ACHN (cell line): ENCODE measurements at regions not wholly inside any gene's neighbourhood (a gene's known extent, or its start where the extent isn't known, plus 50 kb on each side); places are given as distances from the start of the nearest gene placed in this dataset.

Experiments used
- DNase-seq: peaks from one replicate; pipeline ENCODE4 v3.0.0-alpha.2; 2015
- in situ Hi-C: cut with HindIII; loops from 2 replicates; pipeline ENCODE4 v1.10.0; 2017; ENCODE audit warnings: low sequenced_read_pairs, low pct_ligation_motif_present, low pct_unique_long_range_greater_than_20kb

DNA sequence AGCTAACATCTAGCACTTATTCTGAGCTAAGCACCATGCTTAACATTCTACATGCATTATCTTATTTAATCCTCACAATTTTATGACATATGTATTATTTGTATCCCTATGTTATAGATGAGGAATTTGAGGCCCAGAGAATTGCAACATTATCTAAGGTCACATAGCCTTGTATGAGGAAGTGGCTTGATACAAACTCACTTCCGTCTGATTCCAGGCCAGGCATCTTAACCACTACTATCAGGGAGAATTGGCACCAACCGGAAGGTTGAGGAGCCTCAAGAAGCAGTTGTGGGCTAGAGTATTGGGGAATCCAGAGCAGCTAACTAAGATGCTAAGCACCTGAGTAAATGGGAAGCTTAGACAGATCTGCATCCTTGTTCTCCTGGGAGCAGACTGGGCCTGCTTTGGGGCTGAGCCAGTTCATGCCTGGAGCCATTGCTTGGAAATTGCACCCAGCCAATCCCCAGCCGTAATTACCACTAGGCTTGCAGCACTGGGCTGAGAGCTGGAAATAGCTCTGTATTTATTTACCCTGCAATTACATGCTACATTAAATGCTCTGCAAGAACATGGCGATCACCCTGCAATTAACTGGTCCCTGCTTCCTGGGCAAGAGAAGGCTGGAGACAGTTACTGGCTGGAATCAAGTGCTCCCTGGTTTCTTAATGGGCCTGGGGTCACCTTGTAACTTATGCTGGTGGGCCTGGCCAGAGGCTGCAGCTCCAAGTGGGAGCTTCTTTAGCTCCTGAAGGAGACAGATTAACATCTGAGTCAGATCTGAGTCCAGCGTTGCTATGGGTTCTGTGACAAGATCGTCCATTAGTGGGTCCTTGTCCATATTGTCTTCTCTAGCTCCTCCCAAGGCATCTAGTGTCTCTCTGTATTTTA is 273.1 kb upstream of the CCL2 start:
- in situ Hi-C loops, result no loop called here
- no peak for DNase-seq

DNA sequence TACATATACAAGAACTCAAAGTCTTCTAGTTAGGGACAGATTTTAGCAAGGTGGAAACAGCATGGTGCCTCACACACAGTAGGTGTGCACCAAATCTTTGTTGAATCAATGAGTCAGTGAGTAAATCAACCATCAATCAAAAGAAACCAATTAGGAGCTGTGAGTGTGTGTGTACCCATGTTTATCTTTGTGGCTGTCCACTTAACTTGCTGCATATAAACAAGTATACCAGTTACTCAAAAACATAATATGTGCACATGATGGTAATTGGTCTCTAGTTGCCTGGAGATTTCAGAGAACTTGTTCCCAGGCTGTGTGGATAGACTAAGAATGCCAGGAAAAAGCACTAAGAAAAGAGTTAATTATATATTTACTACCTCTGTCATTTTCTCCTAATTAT is 272.2 kb upstream of the CCL2 start:
- no peak for DNase-seq
- in situ Hi-C loops, result no loop called here

DNA sequence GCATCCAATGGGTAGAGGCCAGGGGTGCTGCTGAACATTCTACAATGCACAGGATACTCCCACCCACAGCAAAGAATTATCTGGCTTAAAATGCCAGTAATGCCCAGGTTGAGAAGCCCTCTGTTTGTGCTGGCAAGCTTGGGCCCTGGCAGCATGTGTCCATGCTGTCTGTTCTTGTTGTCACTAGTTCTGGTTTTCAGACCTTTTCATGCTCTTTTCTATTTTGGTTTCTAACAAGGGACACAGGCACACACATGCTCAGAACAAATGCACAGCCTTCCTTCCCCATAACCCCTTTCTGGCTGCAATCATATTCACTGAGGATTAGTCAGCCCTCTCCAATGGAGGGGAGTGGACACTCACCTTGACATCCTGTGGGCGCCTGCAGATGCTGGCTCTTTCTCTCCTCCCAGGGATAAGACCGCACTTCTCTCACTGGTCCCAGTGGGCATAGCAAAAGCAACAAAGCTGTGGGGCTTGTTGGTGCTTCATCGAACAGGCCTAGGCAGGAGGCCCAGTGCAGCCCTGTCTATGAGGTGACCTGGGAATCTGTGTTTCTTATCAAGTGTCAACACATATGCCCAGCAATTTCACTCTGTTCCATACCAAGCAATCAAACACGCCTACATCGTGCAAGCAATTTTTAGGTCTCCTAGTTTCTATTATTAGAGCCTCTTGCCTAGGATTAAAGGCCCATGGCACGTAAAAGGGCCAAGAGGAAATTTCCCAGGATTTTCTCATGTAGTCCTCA is 271.1 kb upstream of the CCL2 start:
- in situ Hi-C loops, result no loop called here

DNA sequence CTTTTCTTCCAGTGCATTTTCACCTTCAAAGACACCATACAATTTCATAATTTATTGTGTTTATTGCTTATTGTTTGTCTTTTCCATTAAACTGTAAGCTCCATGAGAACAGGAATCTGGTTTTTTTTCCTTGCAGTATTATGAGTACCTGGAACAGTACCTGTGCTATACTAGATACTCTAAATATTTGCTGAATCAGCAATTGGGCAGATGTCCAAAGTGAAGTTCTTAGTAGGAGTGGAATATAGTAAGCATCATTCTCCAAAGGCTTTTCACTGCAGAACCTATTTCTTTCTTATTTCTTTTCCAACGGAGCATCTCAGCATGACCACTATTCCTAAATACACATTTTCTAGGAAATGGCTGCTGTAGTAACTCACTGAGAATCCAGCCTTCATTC is 269.0 kb upstream of the CCL2 start:
- in situ Hi-C loops, result no loop called here
- DNase-seq, result no peak

More for the DNA sequence above, 271.1 kb upstream of the CCL2 start:
- no peak for DNase-seq

DNA sequence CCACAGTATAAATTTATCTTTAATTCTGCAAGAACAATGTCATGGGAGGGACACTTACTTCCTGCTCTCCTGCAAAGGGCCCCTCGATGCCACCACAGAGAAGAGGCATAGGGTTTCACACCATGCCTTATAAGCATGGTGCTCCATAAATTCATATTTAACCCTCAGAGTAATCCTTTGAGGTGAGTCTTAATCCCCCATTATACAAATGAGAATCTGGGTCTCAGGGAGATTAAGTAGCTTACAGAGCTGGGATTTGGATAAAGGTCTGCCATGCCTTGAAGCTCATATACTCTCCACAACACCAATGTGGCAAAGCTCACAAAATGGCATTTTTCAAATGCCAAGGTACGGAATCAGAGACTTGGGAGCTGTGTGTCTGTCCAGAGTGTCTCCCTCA is 268.5 kb upstream of the CCL2 start:
- in situ Hi-C loops, result no loop called here
- no peak for DNase-seq

DNA sequence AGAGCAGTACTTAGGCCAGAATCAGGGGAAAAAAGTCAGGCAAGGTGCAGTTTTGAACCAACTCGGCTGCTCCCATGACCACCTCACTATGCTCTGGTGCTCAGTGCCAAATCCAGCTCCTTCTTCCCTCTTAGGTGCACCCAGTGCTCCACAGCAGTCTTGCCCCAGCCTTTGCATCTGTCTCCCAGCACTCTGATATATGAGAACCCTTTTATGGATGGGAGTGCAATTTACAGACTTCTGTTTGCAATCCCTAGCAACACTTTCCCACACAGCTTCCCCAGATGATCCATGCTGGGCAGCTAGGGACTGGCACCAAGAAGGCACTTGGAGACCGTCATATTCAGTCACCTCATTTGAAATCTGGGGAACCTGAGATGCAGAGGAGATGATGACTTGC is 267.9 kb upstream of the CCL2 start:
- in situ Hi-C loops, result no loop called here
- no peak for DNase-seq

DNA sequence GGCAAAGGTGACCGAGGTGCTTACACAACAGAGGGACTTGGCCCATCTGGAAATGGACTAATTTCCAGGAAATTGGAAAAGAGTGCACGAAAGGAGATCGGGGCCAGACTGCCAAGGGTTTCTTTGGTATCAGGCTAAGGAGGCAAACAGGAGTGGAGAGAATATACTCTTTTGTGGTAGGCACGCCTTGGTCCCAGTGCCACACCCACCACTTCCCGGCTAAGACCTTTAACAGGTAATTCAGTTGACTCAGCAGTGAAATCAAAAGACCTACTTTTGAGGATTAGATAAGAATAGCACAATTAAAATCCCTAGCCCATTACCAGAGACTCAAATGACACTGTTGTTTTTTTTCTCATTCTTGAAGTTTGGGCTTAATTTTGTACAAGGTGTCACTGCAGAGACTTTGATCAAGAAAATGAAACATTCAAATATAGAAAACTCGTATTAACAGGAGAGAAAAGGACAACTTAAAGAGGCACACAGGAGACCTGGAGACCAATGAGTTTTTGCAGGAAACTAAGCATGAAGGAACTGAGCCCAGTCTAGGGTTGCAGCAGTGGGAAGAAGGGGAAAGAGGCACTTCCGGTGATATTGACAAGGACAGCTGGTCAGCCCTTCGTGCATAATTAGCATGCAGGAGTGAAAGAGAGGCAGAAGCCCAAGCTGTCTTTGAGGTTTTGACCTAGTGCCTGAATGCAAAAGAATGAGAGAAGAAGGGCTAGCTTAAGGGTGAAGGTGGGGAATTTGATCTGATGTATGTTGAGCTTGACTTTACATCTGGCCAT is 265.5 kb upstream of the CCL2 start:
- in situ Hi-C loops, result no loop called here

DNA sequence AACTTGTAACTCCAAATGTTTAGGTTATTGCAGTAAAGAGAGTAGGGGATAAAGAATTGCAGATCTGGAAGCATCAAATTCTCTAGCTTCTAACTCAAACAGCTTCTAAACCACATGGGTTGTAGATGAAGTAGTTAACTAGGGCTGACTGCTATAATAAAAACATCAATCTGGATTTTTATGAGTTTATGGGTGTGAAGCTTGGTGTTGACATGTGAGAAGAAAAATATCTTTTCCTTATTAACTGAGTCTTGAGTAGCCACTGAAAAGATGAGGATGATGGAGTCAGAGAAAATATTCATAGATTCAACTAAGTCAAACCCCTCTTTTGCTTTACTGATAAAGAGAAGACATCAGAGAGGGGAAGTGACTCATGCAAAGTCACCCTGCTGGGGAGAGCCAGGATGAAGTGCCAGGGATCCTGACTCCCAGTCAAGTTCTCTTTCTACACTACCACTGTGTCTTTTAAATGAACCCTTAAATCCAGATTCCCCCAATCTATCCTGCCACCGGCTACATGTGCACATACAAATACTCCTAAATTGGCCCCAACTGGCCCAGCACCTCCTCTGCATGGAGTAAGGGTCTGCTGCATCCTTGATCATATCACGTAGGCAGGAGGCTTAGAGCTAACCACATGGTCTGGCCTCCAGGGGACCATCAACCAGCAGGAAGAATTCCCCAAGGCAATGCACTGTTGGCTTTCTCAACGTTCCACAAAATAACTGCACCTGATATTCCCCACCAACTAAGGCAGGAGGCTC is 264.0 kb upstream of the CCL2 start:
- in situ Hi-C loops, result no loop called here
- no peak for DNase-seq

More for the DNA sequence above, 265.5 kb upstream of the CCL2 start:
- no peak for DNase-seq

DNA sequence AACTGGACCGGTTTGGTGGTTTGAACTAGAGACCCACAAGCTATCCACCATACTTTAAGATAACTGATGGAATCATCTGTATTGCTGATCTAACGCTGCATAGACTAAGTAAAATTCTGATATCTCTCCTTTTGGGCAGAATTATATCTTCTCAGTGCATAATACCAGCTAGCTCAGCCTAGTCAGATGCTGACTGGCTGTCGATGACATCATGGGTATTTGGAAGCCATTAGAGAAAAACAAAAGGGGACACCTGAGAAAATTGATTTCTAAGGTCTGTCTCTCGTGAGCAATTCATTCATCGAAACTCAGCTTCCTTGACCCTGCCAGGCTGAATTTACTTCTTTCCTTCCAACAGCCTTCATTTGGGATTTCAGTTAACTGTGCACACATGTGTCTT is 263.0 kb upstream of the CCL2 start:
- in situ Hi-C loops, result no loop called here
- DNase-seq, result no peak

DNA sequence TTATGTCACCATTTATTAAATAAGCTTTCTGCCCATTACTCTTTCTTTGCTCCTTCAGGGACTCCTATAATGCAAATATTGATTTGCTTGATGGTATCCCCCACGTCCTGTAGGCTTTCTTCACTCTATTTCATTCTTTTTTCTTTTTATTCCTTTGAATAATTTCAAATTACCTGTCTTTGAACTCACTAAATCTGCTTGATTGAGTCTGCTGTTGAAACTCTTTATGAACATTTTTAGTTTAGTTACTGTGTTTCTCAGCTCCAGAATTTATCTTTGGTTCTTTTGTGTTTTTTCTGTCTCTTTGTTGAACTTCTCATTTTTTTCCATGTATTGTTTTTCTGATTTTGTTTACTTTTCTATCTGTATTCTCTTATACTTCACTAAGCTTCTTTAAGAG is 254.4 kb upstream of the CCL2 start:
- no peak for DNase-seq
- in situ Hi-C loops, result no loop called here

DNA sequence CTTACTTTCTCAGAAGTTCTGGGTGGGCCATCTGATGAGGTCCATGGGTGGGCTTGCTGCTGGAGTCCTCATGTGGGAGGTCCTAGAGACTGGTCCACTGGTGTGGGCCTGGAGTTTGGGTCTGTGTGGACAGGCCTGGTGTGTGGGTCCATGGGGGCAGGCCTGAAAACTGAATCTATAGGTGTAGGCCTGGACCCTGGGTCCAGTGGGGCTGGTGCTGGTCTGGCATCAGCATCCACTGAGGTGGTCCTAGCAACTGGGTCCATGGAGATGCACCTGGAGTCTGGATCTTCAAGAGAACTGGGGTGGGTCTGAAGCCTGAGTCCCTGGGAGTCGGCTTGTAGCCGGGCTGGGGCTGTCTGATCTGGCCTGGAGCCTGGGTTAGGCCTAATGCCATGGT is 253.8 kb upstream of the CCL2 start:
- DNase-seq, result no peak
- in situ Hi-C loops, result no loop called here

DNA sequence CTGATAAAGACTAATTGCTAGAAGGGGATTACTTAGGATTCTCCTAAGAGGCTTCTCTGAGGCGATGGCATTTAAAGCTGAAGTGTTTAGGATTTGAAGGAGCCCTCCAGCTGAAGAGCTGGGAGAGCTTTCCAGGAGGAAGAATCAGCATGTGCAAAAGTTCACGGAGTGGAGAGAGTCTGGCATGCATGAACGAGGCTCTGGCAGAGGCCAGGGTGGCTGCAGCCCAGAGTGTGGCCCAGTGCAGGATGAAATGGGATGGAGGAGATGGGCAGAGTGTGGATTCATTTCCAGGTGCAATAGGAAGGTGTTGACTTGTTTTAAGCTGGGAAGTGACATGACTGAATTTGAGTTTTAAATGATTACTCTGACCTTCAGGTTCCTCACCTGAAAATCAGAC is 249.0 kb upstream of the CCL2 start:
- DNase-seq, result no peak
- in situ Hi-C loops, result no loop called here

DNA sequence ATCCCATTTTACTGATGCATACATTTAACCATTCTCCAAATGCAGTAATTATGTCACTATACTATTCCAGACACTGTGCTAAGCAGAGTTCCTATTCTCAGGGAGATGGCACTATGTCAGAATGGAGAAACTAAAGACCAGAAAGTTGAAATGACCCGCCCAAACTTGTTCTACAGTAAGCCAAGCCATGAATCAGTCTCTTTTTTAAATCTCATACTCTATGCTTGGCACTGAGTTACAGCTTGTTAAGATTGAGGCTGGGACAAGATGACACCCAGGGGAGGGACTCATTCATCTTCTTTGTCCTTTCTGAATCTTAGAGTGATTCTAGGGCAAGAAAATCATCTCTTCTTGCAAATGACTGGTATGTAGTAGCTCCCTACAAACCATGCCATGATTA is 247.0 kb upstream of the CCL2 start:
- in situ Hi-C loops, result no loop called here
- no peak for DNase-seq

DNA sequence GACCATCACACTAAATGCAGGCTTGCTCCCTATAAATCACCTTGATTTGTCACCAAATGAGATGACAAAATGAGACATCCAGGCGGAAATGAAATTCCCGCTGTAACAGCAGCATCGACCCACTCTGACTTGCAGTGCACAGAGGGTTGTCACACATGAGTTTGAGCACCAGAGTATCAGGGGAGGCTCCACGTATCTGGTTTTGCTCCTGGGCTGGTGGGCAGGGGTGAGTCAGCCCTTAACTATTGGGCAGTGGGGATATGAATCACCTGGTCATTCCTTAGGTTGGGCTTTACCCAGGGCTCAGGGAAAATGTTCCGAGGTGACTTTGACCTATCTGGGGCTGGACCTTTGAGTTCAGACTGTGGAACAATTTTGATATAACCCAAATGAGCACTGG is 245.2 kb upstream of the CCL2 start:
- in situ Hi-C loops, result no loop called here
- no peak for DNase-seq

DNA sequence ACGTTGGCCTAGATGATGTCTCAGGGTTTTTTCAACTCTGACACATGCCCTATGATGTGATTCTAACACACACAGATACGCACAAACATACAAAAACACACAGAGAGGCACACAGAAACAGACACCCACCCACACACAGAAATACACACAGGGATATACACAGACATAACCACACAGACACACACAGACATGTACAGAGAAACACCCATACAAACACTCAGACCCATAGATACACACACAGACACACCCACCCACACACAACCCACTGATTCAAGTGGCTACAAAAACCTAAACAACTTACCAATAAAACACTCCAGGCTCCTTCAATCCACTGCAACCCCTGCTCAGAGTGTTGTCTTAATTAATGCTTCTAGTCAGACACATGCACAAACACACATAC is 244.6 kb upstream of the CCL2 start:
- in situ Hi-C loops, result no loop called here
- no peak for DNase-seq

DNA sequence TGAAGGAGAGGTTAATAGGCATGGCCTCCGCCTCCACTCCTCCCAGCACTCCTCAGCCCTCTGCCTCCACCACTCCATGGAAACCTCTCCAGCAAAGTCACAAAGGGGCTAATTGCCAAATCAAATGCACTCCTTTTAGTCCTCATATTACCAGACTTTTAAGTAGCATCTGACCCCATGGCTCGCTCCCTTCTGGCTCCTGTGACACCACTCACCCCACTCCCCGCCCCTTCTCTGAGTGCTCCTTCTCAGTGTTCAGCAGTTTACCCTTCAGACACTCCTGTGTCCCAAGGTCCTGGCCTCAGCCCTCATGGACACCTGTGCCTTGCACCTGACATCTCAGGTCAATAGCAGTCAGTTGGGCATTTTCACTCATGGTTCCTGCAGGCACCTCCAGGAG is 243.5 kb upstream of the CCL2 start:
- no peak for DNase-seq
- in situ Hi-C loops, result no loop called here

DNA sequence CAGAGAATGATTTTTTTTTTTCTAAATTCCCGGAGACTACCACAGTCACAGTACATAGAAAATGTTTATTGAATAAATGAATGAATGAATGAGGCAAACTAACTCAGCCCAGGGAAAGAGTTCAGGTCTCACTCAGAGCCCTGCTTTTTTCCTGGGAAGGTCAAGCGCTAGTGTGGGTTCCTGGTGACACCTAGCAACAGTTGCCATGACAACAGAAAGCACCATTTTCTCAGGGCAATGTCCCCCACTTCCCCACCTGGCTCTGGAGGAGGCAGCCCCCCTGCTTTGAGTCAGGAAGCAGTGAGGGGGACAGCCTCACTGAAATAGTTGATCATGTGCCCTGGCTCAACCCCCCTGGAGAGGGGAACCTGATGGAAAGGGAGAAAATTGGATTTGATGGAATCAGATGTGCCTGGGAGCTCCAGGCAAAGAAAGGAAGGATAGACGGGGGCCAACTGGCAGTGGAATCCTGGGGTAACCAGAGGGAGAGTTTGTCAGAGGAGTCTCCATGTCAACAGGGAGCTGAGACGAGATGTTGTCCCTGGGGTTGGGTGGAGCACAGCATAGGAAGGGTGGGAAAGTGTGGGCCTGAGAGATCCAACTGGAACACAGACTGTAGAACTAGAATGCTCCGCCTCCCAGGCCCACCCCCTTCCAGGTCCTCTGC is 242.2 kb upstream of the CCL2 start:
- in situ Hi-C loops, result no loop called here
- DNase-seq, result no peak

DNA sequence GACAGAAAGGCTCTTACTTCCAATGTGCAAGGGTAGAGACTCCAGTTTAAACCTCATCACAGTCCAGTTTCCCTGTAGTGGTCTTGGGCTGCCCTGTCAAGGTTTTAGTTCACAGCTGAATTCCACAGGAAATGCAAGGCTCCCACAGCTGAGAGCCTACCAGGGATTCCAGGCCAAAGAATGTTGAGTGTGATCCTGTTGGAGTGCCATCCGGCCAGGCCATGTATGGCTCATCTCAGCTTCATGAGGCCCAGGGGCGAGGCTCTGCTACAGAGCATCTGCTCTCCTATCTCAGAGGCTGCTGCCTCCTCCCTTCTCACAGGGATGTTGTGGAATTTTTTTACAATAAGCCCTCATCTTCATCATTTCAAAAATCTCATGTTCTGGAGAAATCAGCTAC is 239.8 kb upstream of the CCL2 start:
- DNase-seq, result no peak
- in situ Hi-C loops, result no loop called here
